CD4-positive, alpha-beta T cell treated with Interleukin-15 for 1 hour (primary cell): ENCODE measurements at regions not wholly inside any gene's neighbourhood (a gene's known extent, or its start where the extent isn't known, plus 50 kb on each side); places are given as distances from the start of the nearest gene placed in this dataset.

Source experiments
- DNase-seq: peaks from one replicate; pipeline ENCODE4 v3.0.0-alpha.2; 2020

DNA sequence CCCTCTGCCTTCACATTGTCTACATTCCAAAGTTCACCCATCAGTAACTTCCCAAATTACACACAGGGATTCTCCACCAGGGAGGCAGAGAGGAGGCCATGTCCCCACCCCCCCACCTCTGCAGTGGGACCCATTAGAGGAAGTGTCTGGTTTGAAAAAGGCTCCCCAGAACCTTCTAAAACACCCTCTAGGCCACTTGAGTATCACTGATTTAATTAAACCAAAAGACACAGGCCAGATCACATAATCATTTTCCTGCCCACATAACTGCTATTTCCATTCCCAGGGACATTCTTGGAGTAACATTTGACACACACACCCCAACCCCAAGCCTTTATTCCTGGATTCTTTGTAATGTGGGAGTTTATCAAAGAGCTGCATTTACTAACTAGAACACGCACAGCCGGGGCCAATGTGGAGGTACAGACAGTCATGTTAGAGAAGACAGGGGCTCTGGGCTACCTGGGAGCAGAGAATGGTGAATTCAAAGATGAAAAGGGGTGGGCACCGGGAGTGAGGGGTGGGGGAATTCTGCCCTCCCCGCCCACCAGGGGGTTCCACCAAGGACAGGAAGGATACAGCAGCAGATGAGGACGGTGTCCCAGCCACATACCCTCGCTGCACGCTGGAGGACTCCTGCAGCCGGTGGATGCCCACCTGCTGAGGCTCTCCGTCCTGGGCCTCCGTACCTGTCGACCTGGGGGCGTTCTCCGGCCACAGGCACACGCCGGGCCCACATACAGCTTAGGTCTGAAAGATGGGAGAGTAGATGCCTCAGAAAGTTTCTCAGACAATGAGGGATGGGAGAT, 201.4 kb upstream of the CTNNB1 start:
- DNase-seq, result no peak

DNA sequence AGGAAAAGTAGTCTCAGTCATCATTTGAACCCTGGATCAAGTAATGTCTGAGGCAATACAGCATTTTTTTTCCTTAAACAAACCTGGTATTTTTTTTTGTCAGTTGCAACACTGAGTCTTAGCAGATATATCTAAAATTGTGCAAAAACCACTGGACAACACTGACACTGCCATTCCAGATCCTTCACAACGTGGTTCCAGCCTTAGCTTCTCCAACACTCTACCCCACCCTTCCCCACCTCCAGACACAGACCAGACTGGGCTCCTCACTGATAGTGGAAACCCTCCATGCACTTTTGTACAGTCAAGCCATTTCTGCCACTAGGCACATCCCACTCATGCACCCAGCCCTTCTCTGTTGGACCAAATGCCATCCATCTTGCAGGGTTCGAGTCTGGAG, 199.6 kb upstream of the CTNNB1 start:
- no peak for DNase-seq

DNA sequence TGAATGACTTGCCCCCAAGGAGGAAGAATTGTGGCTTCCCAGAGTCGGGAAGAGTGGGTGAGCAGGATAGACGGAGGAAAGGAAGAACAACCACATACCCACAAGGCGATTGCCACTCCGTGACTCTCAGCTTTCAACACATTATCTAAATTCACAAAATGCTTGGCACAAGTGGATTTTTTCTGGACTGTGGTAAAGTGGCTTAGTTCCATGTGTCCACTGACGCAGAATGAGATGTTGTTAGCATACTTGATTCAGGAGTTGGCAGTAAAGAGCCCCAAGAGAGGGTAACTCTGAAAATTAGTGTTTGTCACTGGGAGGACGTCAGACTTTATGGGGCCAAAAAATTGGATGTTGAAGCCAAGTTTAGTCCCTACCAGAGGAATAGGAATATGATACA, 198.8 kb upstream of the CTNNB1 start:
- DNase-seq, result no peak

- no peak for DNase-seq
Observed at GRCh38 chr3:41001556-41001955, 197.7 kb upstream of the CTNNB1 start.

DNA sequence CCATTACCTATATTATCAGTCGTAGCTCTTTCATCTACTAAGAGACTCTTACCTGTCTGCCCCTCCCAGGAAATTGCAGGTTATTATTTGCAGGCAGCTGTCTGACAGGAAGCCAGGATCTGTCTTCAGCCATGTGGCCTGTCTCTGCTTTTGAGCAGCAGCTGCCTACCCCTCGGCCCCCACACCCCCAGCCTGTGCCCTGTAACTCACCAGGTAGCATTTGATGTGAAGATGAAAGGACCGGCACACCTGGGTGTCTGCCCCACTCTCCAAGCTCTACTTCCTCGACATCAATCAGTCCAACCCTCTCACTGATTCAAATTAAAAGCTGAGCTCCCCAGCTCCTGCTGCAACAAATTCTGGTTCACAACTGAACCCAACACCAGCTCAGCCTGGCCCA, 197.2 kb upstream of the CTNNB1 start:
- no peak for DNase-seq

GRCh38 chr3:41007399-41007798, 191.9 kb upstream of the CTNNB1 start:
- DNase-seq, result no peak

- DNase-seq, result no peak
Observed at GRCh38 chr3:41011854-41012253, 187.5 kb upstream of the CTNNB1 start.

GRCh38 chr3:41018855-41019254, 180.4 kb upstream of the CTNNB1 start:
- DNase-seq, result no peak

- DNase-seq, result no peak
Observed at GRCh38 chr3:41024031-41024836, 175.1 kb upstream of the CTNNB1 start.

- no peak for DNase-seq
Observed at GRCh38 chr3:41026394-41027177, 172.7 kb upstream of the CTNNB1 start.

- DNase-seq, result no peak
Observed at GRCh38 chr3:41029356-41029755, 169.9 kb upstream of the CTNNB1 start.

GRCh38 chr3:41030220-41030619, 169.1 kb upstream of the CTNNB1 start:
- DNase-seq, result no peak

GRCh38 chr3:41031401-41031800, 167.9 kb upstream of the CTNNB1 start:
- DNase-seq, result no peak

- DNase-seq, result no peak
Observed at GRCh38 chr3:41033956-41034519, 165.3 kb upstream of the CTNNB1 start.

DNA sequence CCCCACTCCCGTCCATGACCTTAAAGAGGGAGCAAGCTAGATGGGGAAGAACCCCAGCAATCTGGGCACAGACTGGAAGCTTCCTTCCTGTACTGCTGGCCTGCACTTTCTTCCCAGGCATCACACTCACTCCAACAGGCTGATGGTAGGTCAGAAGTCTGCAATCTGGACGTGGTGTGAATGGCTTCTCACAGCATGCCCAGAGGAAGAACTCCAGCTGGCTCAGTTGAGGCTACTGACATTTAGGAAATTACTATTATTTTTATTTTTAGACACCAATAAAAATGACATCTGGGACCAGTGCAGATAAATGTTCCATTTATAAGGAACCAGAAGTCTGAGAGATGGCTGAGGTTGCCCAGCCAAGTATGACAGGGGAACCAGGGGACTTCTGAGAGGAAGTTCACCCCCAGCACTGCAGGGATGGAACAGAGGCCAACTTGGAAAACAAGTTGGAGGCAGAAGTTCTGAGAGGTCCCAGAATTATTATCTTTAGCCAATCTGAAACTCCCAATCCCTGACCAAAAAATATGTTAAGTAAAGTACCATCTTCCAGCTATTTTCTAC, 163.8 kb upstream of the CTNNB1 start:
- no peak for DNase-seq

GRCh38 chr3:41037651-41038334, 161.5 kb upstream of the CTNNB1 start:
- DNase-seq, result no peak

DNA sequence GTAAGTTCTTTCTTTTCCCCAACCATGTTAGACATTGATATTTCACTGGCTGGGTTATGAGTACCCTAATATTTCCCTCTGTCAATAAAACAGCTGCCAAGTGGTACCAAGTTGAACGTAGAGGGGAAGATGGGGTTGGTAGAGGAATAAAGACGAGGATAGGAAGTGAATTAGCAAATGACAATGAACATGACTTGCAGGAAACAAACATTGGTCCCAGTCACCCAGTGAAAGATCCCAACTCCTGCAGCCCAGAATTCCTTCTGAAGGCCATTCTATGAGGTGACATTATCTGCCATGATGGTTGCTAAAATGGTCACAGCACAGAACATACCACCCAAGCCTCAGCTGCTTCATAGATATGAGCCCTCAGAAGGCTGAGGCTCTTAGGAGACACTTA, 159.0 kb upstream of the CTNNB1 start:
- DNase-seq, result no peak

DNA sequence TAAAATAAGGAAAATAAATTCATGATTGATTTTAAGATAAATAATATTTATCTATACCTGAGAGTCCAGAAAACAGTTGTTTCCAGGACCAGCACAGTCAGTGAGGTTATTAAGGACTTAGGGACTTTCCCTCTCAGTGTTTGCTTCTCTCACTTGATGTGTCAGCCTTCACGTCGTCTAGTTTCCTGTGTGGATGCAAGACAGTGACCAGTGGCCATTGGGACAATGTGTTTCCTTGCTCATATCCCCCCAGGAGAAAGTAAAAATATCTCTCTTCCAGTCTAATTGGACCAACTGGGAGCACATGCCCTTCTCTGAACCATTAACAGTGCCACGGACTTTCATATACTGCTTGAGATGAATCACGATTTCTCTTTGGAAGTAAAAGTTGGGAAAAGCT, 157.8 kb upstream of the CTNNB1 start:
- no peak for DNase-seq

DNA sequence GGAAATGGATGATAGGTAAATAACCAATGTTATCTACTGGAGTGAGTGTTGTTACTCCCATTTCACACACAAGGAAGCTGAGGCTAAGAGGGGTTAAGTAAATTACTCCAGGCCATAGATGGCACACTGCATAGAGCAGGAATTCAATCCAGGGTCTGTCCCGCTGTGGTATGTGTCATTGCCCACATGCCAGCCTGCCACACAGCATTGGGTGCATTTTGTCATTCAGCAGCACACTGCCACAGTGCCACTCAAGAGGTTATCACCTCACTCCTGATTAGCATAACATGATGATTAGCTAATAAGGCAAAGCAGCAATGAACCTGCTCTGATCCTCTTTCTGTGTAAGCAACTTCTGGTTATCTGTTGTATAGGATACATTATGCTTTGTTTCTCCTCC, 157.4 kb upstream of the CTNNB1 start:
- DNase-seq, result no peak

DNA sequence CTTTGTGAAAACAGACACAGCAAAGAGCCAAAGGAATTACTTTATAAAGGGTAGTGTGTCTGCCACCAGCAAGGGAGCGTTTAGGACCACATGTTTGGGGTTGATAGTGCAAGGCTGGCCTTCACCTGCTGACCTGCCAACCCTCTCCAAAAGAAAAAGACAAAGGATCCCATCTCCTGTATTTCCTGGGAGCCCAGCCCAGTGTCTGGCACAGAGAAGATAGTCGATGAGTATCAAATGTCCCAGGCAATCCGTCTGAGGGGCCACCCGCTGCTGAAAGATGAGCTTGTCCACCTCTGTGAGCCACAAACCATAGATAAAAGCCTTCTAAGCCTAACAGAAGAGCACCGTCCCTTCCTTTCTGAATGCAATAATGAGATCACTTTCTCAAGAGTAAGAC, 154.8 kb upstream of the CTNNB1 start:
- no peak for DNase-seq

DNA sequence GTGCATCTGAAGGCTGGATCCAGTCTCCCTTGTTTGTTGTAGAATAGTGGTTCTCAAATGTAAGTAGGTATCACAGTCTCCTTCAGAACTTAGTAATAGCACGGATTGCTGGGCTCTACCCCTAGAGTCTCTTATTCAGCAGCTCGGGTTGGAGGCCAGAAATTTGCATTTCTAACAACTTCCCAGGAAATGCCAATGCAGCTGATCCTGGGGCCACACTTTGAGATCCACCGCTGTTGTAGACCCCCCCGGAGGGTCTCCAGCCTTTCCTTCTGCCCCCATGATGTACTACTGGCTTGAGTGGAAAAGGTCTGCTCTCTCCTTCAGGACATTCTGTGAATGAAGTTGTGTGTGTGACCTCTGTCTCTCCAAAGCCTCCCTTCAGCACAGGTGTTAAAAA, 153.8 kb upstream of the CTNNB1 start:
- DNase-seq, result no peak

DNA sequence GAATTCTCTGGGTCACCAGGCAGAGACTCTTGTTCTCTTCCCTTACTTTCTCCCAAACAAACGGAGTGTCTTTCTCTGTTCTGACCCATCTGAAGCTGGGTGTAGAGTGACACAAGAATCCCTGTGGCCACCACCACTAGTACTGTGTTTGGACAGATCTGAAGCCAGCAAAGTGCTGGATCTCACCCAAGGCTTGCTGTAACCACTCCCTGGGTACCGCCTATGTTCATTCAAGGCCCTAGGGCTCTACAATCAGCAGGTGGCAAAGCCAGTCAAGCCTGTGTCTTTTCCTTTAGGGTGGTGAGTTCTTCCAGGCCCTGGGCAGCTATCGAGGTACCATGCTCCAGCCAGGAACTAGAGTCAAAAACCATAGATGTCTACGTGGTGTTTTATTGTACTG, 149.2 kb upstream of the CTNNB1 start:
- DNase-seq, result no peak
